Mammary epithelial cell (primary cell): ENCODE measurements at regions not wholly inside any gene's neighbourhood (a gene's known extent, or its start where the extent isn't known, plus 50 kb on each side); places are given as distances from the start of the nearest gene placed in this dataset.

ENCODE experiments used
- CTCF ChIP-seq, 2 donors: IDR thresholded peaks in 1 of 2; conservative IDR thresholded peaks in 1 of 2; 2 replicates each; pipeline ENCODE4 v1.5.1; 2011 to 2012; ENCODE audit warnings: inconsistent platforms in 2 of 2, low read length in 2 of 2, mild to moderate bottlenecking in 2 of 2, control low read depth in 1 of 2, low read depth in 1 of 2; ENCODE audit not compliant: insufficient read depth in 1 of 2; ENCODE audit errors: extremely low read depth in 1 of 2
- EZH2 ChIP-seq: IDR thresholded peaks from 2 replicates; pipeline ENCODE4 v1.6.1; 2012; ENCODE audit warnings: low read length, inconsistent platforms, borderline replicate concordance

GRCh38 chr2:118634876-118635275 lies 212.6 kb downstream of the EN1 start:
- TF ChIP-seq CTCF (conservative IDR thresholded peaks at IDR 0.05 in 1 of 2, IDR thresholded peaks at IDR 0.05 in 1 of 2; ENCODE audit: extremely low read depth in 1 of 2, insufficient read depth in 1 of 2, low read depth in 1 of 2, low read length in 2 of 2) = no peak
- TF ChIP-seq EZH2 = no peak
